Fibroblast of villous mesenchyme (primary cell): ENCODE measurements at regions not wholly inside any gene's neighbourhood (a gene's known extent, or its start where the extent isn't known, plus 50 kb on each side); places are given as distances from the start of the nearest gene placed in this dataset.

Source experiments
- DNase-seq: peaks from one replicate; pipeline ENCODE4 v3.0.0-alpha.2; 2010; ENCODE audit warnings: low read depth
- H3K4me3 ChIP-seq: 2 replicates; pipeline ENCODE4 v1.5.1; 2011; ENCODE audit warnings: low read depth, mild to moderate bottlenecking, low read length
- TF ChIP-seq, protein P1 (sequence below): IDR thresholded peaks from 2 replicates; pipeline ENCODE4 v1.5.1; 2012; ENCODE audit warnings: low read depth, mild to moderate bottlenecking, low read length; ENCODE audit not compliant: insufficient read depth

DNA sequence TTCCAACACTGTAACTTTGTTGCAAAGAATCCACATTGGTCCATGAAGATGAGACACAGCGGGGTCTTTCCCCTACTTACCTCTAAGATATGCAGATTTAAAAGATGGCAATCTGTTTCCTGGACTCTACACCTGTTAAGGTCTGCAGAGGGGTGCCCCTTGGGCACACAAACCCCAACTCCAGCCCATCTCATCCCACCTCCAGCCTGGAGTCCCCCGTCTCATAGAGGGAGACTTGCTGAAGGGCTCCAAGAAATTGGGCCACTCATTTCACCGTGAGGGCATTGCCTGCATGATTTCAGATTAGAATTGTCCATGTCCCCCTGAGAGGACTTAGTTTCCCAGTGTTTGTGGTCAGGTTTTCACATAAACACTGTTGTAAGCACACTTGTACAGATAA is 365.7 kb downstream of the IRX2 start:
- no peak overlapping the region for H3K4me3 ChIP-seq
- no peak for DNase-seq
- TF ChIP-seq, protein P1, sequence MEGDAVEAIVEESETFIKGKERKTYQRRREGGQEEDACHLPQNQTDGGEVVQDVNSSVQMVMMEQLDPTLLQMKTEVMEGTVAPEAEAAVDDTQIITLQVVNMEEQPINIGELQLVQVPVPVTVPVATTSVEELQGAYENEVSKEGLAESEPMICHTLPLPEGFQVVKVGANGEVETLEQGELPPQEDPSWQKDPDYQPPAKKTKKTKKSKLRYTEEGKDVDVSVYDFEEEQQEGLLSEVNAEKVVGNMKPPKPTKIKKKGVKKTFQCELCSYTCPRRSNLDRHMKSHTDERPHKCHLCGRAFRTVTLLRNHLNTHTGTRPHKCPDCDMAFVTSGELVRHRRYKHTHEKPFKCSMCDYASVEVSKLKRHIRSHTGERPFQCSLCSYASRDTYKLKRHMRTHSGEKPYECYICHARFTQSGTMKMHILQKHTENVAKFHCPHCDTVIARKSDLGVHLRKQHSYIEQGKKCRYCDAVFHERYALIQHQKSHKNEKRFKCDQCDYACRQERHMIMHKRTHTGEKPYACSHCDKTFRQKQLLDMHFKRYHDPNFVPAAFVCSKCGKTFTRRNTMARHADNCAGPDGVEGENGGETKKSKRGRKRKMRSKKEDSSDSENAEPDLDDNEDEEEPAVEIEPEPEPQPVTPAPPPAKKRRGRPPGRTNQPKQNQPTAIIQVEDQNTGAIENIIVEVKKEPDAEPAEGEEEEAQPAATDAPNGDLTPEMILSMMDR, result no peak

DNA sequence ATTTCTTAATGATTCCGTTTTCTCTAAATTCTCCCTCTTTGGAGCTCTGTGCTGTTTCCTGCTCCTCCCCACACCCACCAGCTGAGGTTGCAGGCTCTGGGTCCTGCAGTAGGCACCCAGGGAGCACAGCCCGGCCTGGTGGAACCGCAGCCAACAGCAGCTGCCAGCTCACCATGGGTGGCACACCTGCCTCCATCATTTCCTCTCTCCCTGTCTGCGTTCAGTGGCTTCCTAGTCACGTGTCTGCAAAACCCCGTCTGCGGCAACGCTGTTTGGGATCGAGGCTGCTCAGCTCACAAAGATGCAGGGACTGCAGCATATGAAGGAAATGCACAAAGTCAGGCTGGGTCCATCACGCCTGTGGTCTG is 367.8 kb downstream of the IRX2 start:
- no peak for DNase-seq
- TF ChIP-seq, protein P1, result no peak
- no peak overlapping the region for H3K4me3 ChIP-seq

DNA sequence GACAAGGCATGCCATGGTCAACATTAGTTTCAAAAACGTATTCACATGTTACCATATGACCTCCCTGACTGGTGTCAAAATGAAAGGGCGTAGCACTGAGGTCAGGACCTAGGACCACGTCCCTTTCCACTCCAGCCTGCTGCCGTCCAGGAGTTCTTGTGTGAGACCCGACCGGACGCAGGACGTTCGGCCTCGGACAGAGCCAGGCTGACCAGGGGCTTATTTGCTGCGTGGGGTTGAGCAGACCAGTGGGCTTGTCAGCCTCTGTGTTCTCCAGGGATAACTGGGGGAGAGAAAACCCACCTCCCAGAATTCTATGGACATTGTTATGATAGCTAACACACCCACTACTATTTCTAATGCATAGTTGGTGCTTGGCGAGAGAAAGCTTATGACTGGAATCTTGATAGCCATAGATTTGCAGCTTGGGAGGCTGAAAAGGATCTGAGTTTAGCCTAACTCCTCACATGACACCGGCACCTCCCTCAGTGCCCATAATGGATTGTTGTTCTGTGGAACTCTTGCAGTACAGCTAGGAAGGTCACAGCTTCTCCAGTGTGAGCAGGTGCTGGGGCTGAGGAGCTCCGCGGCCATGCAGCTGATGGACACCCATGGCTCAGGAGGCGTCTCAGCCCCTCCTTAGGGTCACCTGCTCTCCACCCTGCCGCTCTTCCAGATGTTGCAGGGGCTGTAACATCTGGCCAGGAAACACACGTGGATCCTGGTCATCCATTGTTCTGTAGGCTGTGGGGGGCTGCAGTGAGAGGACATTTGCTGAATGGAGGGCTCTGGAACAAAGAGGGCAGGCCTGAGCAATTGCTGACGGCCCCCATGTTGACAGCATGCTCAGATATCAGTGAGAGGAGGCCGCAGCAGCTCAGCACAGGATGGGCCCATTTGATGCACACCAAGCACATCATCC is 368.4 kb downstream of the IRX2 start:
- TF ChIP-seq, protein P1, result no peak
- no peak for DNase-seq
- no peak overlapping the region for H3K4me3 ChIP-seq

DNA sequence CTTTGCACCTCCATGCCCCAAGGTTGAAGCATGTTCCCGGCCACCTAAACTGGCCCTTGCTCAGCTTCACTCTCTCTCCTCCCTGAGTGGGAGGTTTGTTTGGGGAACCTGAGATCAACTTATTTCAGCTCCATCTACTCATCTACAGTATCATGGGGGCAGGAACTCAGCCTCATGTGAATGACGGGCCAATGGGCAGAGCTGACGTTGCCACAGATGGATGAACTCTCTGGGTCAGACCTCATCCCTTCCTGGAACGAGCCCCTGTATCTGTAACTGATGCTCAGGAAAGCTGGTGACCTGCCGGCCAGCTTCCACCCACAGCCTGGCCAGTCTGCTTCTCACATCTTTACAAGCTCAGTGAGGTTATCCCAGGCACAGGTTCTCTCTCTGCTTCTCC is 369.6 kb downstream of the IRX2 start:
- no peak for DNase-seq
- no peak overlapping the region for H3K4me3 ChIP-seq
- TF ChIP-seq, protein P1, result no peak

DNA sequence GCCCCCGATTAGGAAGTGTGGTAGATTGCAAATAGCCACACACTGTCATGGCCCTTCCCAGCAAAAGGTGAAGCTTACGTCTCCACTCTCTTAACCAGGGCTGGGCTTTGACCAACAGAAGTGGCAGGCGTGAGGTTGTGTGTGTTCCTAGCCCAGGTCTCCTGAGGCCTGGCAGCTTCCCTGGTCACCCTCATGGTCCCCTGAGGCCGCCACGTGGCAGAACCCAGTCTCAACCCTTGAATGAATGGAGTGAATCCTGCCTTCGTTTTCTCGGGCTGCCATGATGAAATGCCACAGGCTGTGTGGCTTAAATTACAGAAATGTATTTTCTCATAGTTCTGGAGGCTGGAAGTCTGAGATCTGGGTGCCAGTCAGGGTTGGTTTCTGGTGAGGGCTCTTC is 370.4 kb downstream of the IRX2 start:
- no peak overlapping the region for H3K4me3 ChIP-seq
- TF ChIP-seq, protein P1, result no peak
- no peak for DNase-seq

DNA sequence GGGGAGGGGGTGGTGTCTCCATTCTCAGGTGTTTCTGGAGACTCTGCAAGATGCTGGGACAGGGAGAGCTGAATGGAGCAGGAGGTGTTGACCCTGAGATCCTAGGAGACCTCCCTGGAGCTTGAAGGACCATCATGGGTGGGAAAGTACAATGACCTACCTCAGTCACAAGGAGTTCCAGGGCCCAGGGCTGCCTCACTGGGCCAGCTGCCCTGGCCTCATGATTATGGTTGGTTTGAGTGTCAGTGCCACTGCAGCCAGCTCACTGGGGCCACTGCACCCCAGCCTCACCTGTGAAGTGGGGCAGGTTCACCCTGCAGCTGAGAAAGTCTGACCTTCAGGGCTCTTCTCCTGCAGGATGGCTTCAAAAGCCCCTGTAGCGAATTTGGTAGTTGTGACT is 372.5 kb downstream of the IRX2 start:
- DNase-seq, result no peak
- TF ChIP-seq, protein P1, result no peak
- H3K4me3 ChIP-seq, result no peak overlapping the region
